ENCODE measurements at regions not wholly inside any gene's neighbourhood (a gene's known extent, or its start where the extent isn't known, plus 50 kb on each side); places are given as distances from the start of the nearest gene placed in this dataset.

- TF ChIP-seq RBBP5 (conservative IDR thresholded peaks at IDR 0.05) (no peak), ATF2 (IDR thresholded peaks at IDR 0.05; ENCODE audit: low read length) (peak; percentile 58; the same call in 1 of the 2 replicates), HSF1 (IDR thresholded peaks at IDR 0.05; ENCODE audit: low read depth, low read length) (no peak), BHLHE40 (IDR thresholded peaks at IDR 0.05; ENCODE audit: borderline replicate concordance in 1 of 2, low read depth in 2 of 2, low read length in 1 of 2) (peak; percentile 23 to 34; a peak in 2 of 4 replicates), PAX5 (IDR thresholded peaks at IDR 0.05; ENCODE audit: borderline replicate concordance, low read depth, low read length) (peak; percentile 70; the same call in 1 of the 2 replicates), BRCA1 (IDR thresholded peaks at IDR 0.05; ENCODE audit: low read depth, low read length) (no peak), RUNX3 (IDR thresholded peaks at IDR 0.05; ENCODE audit: low read length) (peak; percentile 71), SPI1 (IDR thresholded peaks at IDR 0.05; ENCODE audit: borderline replicate concordance, insufficient read depth, low read depth, low read length) (peak; percentile 11; the same call in 1 of the 2 replicates), SMAD1 (IDR thresholded peaks at IDR 0.05; ENCODE audit: low read depth, partially characterized antibody) (no peak), KAT2A (conservative IDR thresholded peaks at IDR 0.05; ENCODE audit: control insufficient read depth, low read depth, low read length) (no peak), RB1 (IDR thresholded peaks at IDR 0.05; ENCODE audit: borderline replicate concordance) (no peak), EZH2 (IDR thresholded peaks at IDR 0.05; ENCODE audit: borderline replicate concordance, control insufficient read depth, low read depth, low read length) (no peak), WRNIP1 (IDR thresholded peaks at IDR 0.05; ENCODE audit: borderline replicate concordance, low read depth, low read length) (no peak)
- TF ChIP-seq, protein P1, sequence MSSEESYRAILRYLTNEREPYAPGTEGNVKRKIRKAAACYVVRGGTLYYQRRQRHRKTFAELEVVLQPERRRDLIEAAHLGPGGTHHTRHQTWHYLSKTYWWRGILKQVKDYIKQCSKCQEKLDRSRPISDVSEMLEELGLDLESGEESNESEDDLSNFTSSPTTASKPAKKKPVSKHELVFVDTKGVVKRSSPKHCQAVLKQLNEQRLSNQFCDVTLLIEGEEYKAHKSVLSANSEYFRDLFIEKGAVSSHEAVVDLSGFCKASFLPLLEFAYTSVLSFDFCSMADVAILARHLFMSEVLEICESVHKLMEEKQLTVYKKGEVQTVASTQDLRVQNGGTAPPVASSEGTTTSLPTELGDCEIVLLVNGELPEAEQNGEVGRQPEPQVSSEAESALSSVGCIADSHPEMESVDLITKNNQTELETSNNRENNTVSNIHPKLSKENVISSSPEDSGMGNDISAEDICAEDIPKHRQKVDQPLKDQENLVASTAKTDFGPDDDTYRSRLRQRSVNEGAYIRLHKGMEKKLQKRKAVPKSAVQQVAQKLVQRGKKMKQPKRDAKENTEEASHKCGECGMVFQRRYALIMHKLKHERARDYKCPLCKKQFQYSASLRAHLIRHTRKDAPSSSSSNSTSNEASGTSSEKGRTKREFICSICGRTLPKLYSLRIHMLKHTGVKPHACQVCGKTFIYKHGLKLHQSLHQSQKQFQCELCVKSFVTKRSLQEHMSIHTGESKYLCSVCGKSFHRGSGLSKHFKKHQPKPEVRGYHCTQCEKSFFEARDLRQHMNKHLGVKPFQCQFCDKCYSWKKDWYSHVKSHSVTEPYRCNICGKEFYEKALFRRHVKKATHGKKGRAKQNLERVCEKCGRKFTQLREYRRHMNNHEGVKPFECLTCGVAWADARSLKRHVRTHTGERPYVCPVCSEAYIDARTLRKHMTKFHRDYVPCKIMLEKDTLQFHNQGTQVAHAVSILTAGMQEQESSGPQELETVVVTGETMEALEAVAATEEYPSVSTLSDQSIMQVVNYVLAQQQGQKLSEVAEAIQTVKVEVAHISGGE (CRISPR knock-in tag; IDR thresholded peaks at IDR 0.05): no peak
- TF ChIP-seq, protein P2, sequence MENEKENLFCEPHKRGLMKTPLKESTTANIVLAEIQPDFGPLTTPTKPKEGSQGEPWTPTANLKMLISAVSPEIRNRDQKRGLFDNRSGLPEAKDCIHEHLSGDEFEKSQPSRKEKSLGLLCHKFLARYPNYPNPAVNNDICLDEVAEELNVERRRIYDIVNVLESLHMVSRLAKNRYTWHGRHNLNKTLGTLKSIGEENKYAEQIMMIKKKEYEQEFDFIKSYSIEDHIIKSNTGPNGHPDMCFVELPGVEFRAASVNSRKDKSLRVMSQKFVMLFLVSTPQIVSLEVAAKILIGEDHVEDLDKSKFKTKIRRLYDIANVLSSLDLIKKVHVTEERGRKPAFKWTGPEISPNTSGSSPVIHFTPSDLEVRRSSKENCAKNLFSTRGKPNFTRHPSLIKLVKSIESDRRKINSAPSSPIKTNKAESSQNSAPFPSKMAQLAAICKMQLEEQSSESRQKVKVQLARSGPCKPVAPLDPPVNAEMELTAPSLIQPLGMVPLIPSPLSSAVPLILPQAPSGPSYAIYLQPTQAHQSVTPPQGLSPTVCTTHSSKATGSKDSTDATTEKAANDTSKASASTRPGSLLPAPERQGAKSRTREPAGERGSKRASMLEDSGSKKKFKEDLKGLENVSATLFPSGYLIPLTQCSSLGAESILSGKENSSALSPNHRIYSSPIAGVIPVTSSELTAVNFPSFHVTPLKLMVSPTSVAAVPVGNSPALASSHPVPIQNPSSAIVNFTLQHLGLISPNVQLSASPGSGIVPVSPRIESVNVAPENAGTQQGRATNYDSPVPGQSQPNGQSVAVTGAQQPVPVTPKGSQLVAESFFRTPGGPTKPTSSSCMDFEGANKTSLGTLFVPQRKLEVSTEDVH (IDR thresholded peaks at IDR 0.05; ENCODE audit: low read depth, partially characterized antibody): no peak
Measured at GRCh38 chr15:85280203-85280602, 100.2 kb upstream of the AKAP13 start (continued).

All from GM12878 (cell line).